GM21367 (cell line): ENCODE measurements at regions not wholly inside any gene's neighbourhood (a gene's known extent, or its start where the extent isn't known, plus 50 kb on each side); places are given as distances from the start of the nearest gene placed in this dataset.

Experiments
- ATAC-seq: cut with Tn5 transposase; IDR thresholded peaks from one replicate; pipeline ENCODE4 v1.9.1; 2021; ENCODE audit not compliant: unreplicated experiment

DNA sequence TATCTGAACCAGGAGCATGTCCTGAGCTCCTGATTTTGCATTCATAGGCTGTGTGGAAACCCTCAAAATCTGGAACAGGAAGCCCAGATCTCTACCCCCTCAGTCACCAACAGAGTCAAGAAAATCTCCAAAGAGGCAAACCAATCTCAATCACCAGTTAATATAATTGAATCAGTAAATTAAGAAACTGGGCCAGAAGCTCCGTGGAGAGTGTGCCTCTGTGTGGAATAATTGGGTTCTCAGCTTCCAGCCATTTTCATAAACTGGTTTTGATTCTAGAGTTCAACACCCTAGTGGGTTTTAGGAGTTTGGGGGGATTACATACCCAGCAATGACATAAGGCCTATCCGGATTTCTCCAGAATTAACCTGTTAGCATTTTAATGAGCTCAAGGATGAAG is 362.9 kb downstream of the IRX2 start:
- ATAC-seq = no peak

DNA sequence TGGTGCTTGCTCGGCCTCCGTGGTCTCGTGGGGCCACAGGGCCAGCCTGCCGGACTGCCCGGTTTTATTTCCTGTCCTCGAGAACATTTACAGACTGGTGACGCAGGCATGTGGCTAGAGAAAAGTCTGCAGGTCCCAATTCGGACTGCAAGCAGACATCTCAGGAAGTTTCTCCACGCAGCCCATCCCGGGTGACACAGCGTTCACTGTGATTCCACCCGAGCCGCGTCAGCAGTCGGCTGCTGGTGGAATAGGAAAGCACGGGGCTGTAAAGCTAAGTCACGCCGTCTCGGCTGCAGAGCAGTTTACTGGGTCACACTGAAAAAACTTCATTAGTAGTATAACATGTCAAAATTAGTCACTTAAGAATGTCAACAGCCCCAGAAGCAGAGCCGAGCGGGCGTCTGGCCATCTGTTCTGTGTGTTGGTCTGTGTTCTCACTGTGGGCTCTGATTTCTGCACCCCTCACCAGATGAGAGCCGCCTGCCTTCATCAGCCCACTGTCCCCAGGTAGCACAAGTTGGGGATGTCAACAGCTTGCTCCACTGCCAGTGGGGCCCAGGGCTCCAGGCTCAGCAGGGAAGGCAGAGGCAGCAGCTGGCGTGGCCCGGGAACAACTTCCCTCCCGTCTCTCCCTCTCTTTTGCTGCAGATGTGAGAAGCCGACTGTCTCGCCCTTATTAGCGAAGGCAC is 363.7 kb downstream of the IRX2 start:
- no peak for ATAC-seq

DNA sequence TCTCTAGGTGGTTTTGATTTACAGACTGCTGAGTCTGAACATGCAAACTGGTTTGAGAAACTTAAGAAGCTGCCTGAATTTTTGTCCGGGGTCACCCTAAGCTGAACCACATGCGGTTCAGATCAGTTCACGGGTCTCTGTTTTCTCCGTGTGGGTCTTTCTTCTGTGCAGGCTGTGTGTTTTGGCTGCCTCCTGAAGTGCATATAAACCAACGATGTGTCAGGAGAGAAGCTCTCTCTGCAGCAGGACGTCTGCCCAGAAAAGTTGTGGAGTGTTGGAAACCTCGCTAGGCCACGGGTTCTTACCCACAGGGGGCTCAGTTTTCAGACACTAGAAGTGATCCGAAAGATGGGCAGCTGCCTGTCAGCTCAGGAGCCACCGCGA is 364.2 kb downstream of the IRX2 start:
- no peak for ATAC-seq

DNA sequence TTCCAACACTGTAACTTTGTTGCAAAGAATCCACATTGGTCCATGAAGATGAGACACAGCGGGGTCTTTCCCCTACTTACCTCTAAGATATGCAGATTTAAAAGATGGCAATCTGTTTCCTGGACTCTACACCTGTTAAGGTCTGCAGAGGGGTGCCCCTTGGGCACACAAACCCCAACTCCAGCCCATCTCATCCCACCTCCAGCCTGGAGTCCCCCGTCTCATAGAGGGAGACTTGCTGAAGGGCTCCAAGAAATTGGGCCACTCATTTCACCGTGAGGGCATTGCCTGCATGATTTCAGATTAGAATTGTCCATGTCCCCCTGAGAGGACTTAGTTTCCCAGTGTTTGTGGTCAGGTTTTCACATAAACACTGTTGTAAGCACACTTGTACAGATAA is 365.7 kb downstream of the IRX2 start:
- ATAC-seq = no peak

DNA sequence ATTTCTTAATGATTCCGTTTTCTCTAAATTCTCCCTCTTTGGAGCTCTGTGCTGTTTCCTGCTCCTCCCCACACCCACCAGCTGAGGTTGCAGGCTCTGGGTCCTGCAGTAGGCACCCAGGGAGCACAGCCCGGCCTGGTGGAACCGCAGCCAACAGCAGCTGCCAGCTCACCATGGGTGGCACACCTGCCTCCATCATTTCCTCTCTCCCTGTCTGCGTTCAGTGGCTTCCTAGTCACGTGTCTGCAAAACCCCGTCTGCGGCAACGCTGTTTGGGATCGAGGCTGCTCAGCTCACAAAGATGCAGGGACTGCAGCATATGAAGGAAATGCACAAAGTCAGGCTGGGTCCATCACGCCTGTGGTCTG is 367.8 kb downstream of the IRX2 start:
- ATAC-seq = no peak

DNA sequence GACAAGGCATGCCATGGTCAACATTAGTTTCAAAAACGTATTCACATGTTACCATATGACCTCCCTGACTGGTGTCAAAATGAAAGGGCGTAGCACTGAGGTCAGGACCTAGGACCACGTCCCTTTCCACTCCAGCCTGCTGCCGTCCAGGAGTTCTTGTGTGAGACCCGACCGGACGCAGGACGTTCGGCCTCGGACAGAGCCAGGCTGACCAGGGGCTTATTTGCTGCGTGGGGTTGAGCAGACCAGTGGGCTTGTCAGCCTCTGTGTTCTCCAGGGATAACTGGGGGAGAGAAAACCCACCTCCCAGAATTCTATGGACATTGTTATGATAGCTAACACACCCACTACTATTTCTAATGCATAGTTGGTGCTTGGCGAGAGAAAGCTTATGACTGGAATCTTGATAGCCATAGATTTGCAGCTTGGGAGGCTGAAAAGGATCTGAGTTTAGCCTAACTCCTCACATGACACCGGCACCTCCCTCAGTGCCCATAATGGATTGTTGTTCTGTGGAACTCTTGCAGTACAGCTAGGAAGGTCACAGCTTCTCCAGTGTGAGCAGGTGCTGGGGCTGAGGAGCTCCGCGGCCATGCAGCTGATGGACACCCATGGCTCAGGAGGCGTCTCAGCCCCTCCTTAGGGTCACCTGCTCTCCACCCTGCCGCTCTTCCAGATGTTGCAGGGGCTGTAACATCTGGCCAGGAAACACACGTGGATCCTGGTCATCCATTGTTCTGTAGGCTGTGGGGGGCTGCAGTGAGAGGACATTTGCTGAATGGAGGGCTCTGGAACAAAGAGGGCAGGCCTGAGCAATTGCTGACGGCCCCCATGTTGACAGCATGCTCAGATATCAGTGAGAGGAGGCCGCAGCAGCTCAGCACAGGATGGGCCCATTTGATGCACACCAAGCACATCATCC is 368.4 kb downstream of the IRX2 start:
- no peak for ATAC-seq

DNA sequence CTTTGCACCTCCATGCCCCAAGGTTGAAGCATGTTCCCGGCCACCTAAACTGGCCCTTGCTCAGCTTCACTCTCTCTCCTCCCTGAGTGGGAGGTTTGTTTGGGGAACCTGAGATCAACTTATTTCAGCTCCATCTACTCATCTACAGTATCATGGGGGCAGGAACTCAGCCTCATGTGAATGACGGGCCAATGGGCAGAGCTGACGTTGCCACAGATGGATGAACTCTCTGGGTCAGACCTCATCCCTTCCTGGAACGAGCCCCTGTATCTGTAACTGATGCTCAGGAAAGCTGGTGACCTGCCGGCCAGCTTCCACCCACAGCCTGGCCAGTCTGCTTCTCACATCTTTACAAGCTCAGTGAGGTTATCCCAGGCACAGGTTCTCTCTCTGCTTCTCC is 369.6 kb downstream of the IRX2 start:
- no peak for ATAC-seq

DNA sequence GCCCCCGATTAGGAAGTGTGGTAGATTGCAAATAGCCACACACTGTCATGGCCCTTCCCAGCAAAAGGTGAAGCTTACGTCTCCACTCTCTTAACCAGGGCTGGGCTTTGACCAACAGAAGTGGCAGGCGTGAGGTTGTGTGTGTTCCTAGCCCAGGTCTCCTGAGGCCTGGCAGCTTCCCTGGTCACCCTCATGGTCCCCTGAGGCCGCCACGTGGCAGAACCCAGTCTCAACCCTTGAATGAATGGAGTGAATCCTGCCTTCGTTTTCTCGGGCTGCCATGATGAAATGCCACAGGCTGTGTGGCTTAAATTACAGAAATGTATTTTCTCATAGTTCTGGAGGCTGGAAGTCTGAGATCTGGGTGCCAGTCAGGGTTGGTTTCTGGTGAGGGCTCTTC is 370.4 kb downstream of the IRX2 start:
- no peak for ATAC-seq

DNA sequence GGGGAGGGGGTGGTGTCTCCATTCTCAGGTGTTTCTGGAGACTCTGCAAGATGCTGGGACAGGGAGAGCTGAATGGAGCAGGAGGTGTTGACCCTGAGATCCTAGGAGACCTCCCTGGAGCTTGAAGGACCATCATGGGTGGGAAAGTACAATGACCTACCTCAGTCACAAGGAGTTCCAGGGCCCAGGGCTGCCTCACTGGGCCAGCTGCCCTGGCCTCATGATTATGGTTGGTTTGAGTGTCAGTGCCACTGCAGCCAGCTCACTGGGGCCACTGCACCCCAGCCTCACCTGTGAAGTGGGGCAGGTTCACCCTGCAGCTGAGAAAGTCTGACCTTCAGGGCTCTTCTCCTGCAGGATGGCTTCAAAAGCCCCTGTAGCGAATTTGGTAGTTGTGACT is 372.5 kb downstream of the IRX2 start:
- ATAC-seq = no peak

DNA sequence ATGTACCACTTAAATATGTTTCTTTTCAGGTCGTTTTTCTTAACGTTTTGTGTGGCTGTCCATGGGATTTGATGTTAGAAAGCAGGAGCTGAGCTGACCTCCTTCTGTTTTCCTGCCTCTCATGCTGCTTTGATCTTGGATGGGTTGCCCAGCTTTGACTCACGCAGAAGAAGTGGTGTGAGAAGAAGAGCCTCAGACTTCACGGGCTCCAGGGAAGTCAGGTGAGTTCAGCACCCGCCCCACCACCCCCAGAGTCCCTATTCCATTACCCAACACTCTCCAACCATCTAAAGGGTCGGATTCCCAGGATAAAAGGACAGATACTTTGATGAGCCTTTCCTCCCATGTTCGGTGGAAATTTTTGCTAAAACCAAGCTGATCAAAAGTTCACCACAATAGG is 373.4 kb downstream of the IRX2 start:
- ATAC-seq = no peak

DNA sequence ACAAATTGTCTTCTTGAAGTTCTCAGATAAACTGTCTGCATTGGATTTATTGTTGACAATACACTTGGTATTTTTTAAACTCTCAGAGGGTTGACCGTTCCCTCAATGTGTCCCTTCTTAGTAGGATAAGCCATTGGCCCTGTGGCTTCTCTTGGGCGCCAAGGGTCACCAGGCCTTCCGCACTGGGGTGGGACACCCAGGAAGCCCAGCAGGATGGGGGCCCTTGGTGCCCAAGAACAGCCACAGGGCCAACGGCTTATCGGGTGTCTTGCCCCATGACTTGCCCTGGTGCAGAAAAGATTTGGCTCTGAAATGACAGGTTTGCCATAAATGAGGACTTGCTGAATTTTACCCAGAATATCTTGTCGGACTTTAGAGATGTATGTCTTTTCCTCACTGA is 375.0 kb downstream of the IRX2 start:
- no peak for ATAC-seq

DNA sequence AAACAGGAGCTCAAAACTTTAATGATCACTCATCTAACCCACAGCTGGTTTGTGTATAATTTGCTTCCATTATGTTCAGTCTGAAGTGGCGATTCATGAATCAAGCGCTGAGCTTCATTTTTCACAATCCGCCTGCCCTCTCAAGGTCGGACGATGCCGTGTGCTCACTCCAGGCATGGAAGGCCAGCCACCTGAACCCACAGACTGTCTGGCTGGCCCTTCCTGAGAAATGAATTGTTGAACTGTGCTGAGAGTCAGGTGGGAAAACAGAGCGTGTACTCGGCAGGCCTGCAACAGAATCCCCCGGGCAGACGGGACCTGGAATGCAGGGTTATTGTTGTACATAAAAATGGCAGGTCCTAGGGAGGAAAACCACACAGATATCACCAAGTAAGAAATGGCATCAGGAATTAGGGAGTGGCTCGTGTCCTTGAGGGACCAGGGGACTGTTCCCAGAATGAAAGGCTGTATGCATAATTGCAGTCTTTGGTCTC is 375.7 kb downstream of the IRX2 start:
- ATAC-seq = no peak

DNA sequence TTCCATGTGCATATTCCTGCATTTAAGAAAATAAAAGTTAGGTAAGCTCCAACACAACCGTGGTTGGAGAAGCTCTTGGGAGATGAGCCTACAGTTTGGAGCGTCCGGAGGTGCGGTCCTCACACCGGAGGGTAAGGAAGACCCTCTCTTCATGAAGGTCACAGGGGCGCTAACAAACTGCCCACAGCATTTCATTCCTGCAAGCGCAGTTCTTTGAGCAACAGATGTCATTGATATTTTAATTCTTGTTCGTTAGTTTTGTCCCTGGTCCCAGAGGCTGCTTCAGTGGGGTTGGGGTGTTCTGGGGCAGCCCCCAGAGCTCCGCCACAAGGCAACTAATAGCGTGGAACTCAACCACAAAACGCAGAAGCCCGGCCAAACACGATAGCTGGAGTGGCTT is 376.2 kb downstream of the IRX2 start:
- no peak for ATAC-seq

DNA sequence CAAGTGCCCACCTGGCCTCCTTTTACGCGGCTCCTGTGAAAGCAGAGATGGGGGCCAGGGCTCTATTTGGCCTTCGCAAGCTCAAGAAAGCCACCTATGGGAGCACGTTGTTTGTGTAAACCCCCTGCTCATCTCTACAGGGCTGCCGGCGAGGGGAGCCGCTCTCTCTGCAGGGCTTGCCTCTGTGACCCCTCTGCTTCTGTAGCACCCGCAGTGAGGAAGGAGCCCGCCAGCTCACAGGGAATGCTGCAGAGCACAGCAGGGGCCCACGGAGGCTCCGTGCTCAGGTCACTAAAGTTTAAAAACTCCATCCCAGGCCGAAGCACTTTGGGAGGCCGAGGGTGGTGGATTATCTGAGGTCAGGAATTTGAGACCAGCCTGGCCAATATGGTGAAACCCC is 376.8 kb downstream of the IRX2 start:
- ATAC-seq = no peak

DNA sequence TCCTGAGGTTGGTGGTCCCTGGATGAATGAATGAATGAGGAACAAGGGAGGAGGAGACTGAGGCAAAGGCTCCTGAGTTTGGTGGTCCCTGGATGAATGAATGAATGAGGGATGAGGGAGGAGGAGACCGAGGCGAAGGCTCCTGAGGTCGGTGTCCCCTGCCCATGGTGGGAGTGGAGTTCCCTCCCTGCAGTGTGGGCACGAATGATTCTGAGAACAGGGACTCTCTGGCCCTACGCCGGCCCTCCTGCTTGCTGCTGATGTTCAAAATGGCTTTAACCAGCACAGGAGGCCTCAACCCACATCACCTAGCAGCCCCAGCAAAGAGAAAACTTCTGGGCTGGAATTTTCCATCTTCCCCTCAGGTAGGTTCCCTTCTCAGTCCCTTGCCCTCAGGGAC is 377.8 kb downstream of the IRX2 start:
- no peak for ATAC-seq

DNA sequence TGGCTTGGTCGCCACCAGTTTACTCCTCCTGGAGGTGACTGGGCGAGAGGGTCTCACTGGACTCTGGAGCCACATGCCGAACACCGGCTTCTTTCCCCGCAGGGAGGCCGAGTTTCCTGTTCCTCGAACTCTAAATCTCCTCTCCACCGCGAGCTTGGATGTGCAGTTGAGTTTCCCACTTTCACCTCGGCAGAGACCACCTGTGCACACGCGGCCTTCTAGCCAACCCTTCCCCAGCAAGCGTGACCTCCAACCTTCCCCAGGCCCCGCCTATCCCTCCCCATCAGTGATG is 380.1 kb downstream of the IRX2 start:
- no peak for ATAC-seq

DNA sequence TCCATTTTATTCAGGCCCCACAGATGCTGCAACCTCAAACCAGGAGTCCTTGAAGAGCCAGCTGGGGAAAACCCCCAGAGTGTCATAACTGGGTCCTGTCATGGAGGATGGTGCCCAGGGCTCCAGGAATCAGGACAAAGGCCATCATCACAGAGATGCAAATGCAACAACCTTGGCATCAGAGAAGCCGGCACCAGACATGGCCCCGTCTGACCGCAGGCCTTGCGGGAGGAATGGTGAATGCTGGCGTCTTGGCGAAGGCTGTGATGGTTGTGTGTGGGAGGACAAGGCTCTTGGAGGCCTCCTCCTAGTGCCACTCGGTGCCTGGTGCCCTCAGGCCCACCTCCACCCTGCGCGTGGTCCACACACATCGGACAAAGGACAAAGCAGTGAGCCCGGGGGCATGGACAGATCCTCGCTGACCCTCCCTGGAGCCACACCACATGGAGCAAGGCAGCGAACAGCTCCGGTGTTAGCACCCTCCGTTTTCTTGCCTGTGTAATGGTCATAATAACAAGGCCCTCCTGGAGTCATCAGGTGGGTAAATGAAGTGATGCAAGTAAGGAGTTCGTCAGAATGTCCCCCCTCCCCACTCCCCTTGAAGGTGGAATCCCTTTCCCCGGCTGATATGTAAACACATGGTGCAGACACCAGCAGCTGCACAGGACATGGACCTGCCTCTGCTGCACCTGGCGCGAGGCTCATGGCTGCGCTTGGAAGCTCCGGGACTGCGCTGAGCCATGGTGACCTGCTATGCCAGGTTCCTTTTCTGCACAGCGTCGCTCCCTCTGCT is 380.7 kb downstream of the IRX2 start:
- no peak for ATAC-seq

DNA sequence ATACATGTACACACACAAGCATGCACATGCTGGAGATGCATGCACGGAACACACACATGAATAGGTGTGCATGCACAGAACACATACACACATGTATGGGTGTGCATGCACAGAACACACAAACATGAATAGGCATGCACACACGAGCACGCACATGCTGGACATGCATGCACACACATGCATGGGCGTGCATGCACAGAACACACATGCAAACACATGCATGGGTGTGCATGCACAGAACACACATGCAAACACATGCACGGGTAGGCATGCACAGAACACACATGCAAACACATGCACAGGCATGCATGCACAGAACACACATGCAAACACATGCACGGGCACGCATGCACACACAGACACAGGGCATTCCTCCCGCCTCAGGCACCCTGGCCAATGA is 382.3 kb downstream of the IRX2 start:
- no peak for ATAC-seq

DNA sequence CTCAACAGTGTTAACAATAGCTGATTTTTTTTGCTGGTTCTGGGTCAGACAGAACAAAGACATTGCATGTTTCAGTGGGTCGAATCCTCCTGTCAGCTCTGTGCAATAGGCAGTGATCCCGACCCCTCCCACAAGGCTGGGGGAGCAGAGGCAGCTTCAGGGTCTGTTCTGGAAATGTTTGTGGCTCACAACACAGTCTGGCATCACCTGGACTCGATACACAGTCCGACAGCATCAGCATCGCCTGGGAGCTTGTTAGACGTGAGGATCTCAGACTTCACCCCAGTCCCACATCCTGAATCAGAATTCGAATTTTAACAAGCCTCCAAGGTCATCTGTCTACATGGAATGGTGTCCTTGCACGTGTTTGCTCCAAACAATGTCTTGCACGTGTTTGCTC is 384.7 kb downstream of the IRX2 start:
- no peak for ATAC-seq

DNA sequence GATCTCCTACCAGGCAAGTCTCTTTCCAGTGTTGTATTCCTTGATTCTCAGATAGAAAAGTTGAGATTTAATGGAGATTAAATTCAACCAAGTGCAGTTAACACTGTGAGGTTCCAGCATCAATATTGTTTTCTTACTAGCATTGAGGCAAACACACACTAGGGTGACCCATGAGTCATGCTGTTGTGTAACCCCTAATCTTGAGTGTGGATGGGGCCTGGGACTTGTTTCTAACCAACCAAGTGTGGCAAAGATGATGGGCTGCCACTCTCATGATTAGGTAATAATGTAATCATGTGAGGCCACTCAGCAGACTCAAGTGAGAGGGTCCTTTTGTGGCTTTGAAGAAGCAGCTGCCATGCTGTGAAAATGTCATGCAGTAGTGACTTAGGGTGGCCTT is 394.2 kb downstream of the IRX2 start:
- no peak for ATAC-seq

DNA sequence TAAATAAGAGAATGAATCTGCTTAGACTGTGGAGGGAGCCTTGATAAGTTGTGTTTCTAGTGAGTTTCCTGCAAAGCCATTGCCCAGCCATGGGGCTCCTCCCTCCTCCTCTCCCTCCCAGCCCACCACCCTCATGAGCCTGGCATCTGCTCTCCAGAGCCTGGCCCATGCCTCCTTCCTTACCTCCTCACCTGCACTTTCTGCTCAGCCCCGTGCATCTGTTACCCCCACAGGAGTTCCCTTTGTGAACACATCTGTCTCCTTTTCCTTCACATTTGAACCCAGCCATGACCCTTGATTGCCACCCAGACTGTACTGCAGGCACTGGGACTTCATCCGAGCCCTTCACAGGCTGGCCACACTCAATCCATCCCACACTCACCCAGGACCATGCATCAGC is 395.6 kb downstream of the IRX2 start:
- ATAC-seq = no peak

DNA sequence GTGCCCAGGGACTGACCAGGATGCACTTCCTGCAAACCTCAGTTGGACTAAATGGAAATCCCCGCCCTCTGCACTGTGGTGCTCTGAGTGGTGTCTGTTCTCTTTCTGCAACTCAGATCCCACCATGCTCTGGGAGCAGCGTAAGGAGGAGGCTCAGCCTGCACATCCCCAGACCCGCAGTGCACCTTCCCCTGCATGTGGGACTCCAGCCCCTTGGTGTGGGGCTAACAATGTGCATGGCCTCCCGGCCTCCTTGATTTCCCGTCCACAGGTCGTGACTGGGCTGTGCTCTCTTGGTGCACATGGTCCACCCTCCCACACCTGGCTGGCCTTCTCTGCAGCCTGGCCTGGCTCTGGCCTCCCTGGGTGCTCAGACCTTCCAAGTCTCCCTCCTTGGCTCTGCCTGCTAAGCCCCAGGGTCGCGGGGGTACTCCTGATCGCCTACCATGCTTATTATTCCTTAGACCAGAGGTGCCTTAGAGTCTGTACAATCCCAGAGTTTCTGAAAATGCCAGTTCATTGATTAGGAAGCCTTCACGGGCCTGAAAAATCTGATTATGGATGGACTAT is 397.5 kb downstream of the IRX2 start:
- no peak for ATAC-seq
